ENCODE measurements at regions not wholly inside any gene's neighbourhood (a gene's known extent, or its start where the extent isn't known, plus 50 kb on each side); places are given as distances from the start of the nearest gene placed in this dataset.
"Not testable (repeated sequence)": the region's sequence is repeated elsewhere in the genome, so short reads cannot be mapped to it uniquely, and the experiment has no call there.

DNA sequence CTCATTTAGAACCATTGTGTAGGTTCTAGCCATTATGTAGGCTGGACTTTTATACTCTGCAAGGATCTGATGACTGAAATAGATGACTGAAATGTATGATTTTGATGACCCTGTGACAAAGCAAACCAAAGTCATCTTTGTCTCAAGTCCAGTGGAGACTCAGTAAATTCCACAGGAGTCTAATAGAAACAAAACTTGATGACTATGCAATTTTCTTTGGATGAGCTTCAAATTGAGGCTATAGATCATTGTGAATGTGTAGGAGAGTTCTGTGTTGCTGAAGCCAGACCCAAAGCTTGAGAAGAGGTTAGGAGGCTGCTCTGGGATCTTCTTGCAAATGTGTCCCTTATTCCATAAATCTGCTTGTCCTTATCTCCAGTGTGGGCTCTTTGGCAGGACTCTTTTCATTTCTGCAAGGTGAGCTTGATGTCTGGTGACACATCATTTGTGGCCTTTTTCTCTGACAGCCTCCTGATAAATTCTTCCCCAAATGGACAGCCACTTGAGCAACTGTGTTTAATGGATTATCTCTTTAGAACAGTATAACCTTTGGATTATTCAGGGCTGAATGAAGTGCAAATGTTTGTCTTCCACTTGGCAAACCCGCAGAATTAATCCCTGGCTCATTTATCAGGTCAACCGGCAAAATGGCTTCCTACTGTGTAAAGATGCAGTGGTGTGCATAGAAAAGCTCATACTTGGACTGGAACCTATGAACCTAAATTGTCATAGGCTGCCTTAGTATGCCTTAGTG, 235.1 kb upstream of the ANKH start:
- Histone ChIP-seq H3K27me3 (ENCODE audit: control insufficient read depth, insufficient read depth, low read length) (peaks cover 8% of the 10 kb centered on the region), H3K9ac (ENCODE audit: low read depth, low read length) (no peak overlapping the region), H3K4me2 (ENCODE audit: low read length) (no peak overlapping the region), H3K4me1 (ENCODE audit: control insufficient read depth, insufficient read depth, low read length) (no peaks in the 10 kb centered on the region), H3K4me3 (ENCODE audit: low read length) (no peak overlapping the region), H3K36me3 (ENCODE audit: insufficient read depth, low read length) (no peaks in the 10 kb centered on the region), H3K9me3 (replicated peaks; ENCODE audit: low read length) (no peaks in the 10 kb centered on the region)

DNA sequence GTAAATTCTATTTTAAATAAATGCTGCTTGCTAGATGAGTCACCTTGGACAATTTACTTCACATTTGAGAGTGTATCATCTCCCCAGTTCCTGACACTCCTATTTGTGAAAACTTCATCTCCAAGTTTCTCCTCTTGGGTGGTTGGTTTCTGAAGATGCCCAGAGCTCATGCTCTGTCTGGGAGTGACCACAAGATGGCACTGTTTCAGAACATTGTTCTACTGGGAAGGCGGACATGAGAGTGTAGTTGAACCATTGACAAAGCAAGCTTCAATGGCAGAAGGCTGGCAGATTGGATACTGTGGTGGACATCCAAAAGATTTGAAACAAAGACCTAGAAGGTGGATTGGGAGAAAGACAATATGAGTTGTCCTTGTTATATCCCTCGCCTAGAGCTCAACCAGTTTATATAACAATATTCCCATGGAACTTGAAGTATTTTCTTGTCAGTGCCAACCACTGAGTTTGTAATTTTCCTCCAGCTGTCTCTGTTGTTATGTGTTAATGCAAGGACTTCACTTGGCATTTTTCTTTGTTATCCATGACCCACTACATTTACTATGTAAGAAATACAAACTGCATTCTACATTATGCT, 234.3 kb upstream of the ANKH start:
- Histone ChIP-seq H3K36me3 (ENCODE audit: insufficient read depth, low read length) (no peaks in the 10 kb centered on the region), H3K4me3 (ENCODE audit: low read length) (no peak overlapping the region), H3K27me3 (ENCODE audit: control insufficient read depth, insufficient read depth, low read length) (peaks cover 4% of the 10 kb centered on the region), H3K9ac (ENCODE audit: low read depth, low read length) (no peak overlapping the region), H3K4me1 (ENCODE audit: control insufficient read depth, insufficient read depth, low read length) (no peaks in the 10 kb centered on the region), H3K4me2 (ENCODE audit: low read length) (no peak overlapping the region), H3K9me3 (replicated peaks; ENCODE audit: low read length) (no peaks in the 10 kb centered on the region)

DNA sequence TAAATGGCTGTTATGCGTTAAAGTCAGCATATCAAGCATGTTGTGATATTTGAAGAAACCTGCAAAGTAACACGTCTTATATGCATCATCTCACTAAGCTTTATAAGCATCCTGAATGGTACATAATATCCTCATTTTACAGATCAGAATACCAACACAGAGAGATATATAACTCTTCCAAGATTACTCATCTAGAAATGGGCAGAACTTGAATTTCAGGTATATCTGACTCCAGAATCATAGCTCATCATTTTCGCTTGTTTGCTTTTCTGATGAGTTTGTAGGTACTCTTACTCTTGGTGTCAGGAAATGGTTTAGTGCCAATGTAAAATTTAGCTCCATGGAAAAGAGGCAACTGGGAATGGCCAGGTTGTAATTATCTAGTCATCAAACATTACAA, 232.3 kb upstream of the ANKH start:
- H3K27me3 ChIP-seq (ENCODE audit: control insufficient read depth, insufficient read depth, low read length), result peaks cover 4% of the 10 kb centered on the region
- no peaks in the 10 kb centered on the region for H3K9me3 ChIP-seq (replicated peaks; ENCODE audit: low read length)
- no peak overlapping the region for H3K4me2 ChIP-seq (ENCODE audit: low read length)
- no peak overlapping the region for H3K9ac ChIP-seq (ENCODE audit: low read depth, low read length)
- no peaks in the 10 kb centered on the region for H3K36me3 ChIP-seq (ENCODE audit: insufficient read depth, low read length)
- H3K4me1 ChIP-seq (ENCODE audit: control insufficient read depth, insufficient read depth, low read length), result no peaks in the 10 kb centered on the region
- H3K4me3 ChIP-seq (ENCODE audit: low read length), result no peak overlapping the region

DNA sequence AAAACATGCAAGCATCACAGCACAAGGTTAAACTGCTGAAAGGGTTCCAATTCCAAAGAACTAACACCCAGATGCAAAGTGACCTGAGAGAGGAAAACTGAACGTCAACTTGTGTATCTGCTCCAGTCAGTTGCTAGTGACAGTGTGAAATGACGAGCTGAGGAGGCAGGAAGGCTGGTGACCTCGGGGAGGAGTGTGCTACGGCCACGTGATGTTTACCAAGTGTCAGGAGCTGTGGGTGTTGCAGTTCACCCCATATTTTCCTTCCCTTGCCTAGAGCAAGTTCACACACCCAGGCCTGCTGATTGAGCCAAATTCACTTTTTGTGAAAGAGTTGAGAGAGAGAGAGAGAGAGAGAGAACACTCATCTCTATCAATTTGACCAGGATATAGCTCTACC, 231.6 kb upstream of the ANKH start:
- Histone ChIP-seq H3K4me1 (ENCODE audit: control insufficient read depth, insufficient read depth, low read length) (no peaks in the 10 kb centered on the region), H3K4me2 (ENCODE audit: low read length) (no peak overlapping the region), H3K9ac (ENCODE audit: low read depth, low read length) (no peak overlapping the region), H3K27me3 (ENCODE audit: control insufficient read depth, insufficient read depth, low read length) (peaks cover 4% of the 10 kb centered on the region), H3K36me3 (ENCODE audit: insufficient read depth, low read length) (no peaks in the 10 kb centered on the region), H3K4me3 (ENCODE audit: low read length) (no peak overlapping the region), H3K9me3 (replicated peaks; ENCODE audit: low read length) (no peaks in the 10 kb centered on the region)

DNA sequence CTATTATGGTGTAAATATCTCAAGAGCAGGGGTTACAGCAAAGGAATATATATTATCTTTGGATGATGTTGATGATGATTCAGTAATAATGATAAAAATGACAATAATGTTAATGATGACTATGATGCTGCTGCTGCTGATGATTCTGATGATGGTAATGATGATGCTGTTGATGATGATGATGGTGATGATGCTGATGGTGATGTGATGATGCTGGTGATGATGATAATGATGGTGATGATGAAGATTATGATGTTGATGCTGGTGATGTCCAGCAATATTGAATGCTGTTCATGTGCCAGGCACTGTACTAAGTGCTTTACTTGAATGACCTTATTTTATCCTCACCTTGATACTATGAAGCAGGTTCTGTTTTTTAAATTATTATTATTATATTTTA, 226.0 kb upstream of the ANKH start:
- no peaks in the 10 kb centered on the region for H3K27me3 ChIP-seq (ENCODE audit: control insufficient read depth, insufficient read depth, low read length)
- H3K36me3 ChIP-seq (ENCODE audit: insufficient read depth, low read length), result no peaks in the 10 kb centered on the region
- H3K4me3 ChIP-seq (ENCODE audit: low read length), result no peak overlapping the region
- no peaks in the 10 kb centered on the region for H3K9me3 ChIP-seq (replicated peaks; ENCODE audit: low read length)
- H3K9ac ChIP-seq (ENCODE audit: low read depth, low read length), result no peak overlapping the region
- H3K4me1 ChIP-seq (ENCODE audit: control insufficient read depth, insufficient read depth, low read length), result no peaks in the 10 kb centered on the region
- no peak overlapping the region for H3K4me2 ChIP-seq (ENCODE audit: low read length)

DNA sequence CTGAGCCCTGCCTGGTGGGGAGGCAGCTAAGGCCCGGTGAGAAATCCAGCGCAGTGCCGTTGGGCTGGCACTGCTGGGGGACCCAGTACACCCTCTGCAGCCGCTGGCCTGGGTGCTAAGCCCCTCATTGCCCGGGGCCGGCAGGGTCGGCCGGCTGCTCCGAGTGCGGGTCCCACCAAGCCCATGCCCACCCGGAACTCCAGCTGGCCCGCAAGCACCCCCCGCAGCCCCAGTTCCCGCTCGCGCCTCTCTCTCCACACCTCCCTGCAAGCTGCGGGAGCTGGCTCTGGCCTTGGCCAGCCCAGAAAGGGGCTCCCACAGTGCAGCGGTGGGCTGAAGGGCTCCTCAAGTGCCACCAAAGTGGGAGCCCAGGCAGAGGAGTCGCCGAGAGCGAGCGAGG, 225.1 kb upstream of the ANKH start:
- not testable (repeated sequence) for H3K36me3 ChIP-seq (ENCODE audit: insufficient read depth, low read length); H3K4me1 ChIP-seq (ENCODE audit: control insufficient read depth, insufficient read depth, low read length); H3K9ac ChIP-seq (ENCODE audit: low read depth, low read length); H3K9me3 ChIP-seq (replicated peaks; ENCODE audit: low read length); H3K27me3 ChIP-seq (ENCODE audit: control insufficient read depth, insufficient read depth, low read length); H3K4me3 ChIP-seq (ENCODE audit: low read length); H3K4me2 ChIP-seq (ENCODE audit: low read length)

DNA sequence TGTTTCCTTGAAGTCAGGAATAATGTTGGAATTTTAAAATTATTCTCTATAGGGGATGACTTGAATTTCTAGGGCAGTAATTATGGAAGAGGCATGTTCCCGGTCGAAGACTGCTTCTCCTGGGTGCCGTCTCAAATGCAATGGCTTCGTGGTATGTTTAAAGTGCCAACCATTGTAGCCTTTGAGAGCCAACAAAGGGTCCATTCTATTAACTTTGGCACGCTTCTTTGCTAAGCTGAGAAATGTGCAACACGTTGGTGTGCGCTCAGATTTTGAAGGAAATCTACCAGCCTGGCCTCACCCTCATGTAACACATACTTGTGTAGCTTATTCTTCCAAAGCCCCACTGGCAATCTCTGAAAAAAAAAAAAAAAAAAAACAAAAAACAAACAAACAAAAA, 221.2 kb upstream of the ANKH start:
- no peak overlapping the region for H3K4me2 ChIP-seq (ENCODE audit: low read length)

DNA sequence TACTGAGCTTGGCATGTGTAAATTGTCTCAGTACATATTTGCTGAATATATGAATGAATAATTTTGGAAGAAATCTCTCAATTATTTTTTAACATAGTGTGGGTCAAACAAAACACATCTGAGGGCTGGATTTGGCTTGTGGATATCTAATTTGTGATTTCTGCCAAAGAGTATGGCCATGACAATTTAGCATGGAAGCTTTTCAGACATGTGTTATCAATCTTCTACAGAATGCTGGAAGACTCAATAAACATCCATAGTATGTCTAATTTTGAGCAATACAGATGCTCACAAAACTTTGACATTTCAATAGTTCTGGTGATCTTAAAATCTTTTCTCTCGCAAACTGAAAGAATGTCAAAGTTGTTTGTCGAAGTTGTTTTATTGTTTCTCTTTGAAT, 214.1 kb upstream of the ANKH start:
- no peaks in the 10 kb centered on the region for H3K36me3 ChIP-seq (ENCODE audit: insufficient read depth, low read length)
- no peaks in the 10 kb centered on the region for H3K9me3 ChIP-seq (replicated peaks; ENCODE audit: low read length)
- no peaks in the 10 kb centered on the region for H3K4me1 ChIP-seq (ENCODE audit: control insufficient read depth, insufficient read depth, low read length)
- H3K4me3 ChIP-seq (ENCODE audit: low read length), result no peak overlapping the region
- H3K9ac ChIP-seq (ENCODE audit: low read depth, low read length), result no peak overlapping the region
- no peak overlapping the region for H3K4me2 ChIP-seq (ENCODE audit: low read length)
- peaks cover 25% of the 10 kb centered on the region for H3K27me3 ChIP-seq (ENCODE audit: control insufficient read depth, insufficient read depth, low read length)

More for the DNA sequence above, 221.2 kb upstream of the ANKH start:
- no peak overlapping the region for H3K4me3 ChIP-seq (ENCODE audit: low read length)
- H3K9me3 ChIP-seq (replicated peaks; ENCODE audit: low read length), result no peaks in the 10 kb centered on the region
- H3K36me3 ChIP-seq (ENCODE audit: insufficient read depth, low read length), result no peaks in the 10 kb centered on the region
- H3K9ac ChIP-seq (ENCODE audit: low read depth, low read length), result no peak overlapping the region
- H3K27me3 ChIP-seq (ENCODE audit: control insufficient read depth, insufficient read depth, low read length), result peaks cover 11% of the 10 kb centered on the region
- no peaks in the 10 kb centered on the region for H3K4me1 ChIP-seq (ENCODE audit: control insufficient read depth, insufficient read depth, low read length)

DNA sequence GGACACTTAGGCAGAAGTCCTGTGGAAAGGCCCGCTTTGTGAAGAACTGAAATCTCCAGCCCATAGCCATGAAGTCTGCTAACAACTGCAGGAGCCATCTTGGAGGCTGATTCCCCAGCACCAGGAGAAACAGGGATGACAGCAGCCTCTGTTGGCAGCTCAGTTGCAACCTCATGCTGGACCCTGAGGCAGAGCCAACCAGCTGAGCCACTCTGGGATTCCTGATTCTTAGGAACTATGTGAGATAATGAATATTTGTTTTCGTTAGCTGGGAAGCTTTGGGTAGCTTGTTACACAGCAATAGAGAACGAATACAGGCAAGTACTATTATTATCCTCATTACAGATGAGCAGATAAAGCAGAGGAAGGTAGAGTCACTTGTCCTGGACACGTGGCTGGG, 210.5 kb upstream of the ANKH start:
- no peak overlapping the region for H3K9ac ChIP-seq (ENCODE audit: low read depth, low read length)
- H3K4me2 ChIP-seq (ENCODE audit: low read length), result no peak overlapping the region
- no peaks in the 10 kb centered on the region for H3K9me3 ChIP-seq (replicated peaks; ENCODE audit: low read length)
- no peak overlapping the region for H3K4me3 ChIP-seq (ENCODE audit: low read length)
- H3K4me1 ChIP-seq (ENCODE audit: control insufficient read depth, insufficient read depth, low read length), result no peaks in the 10 kb centered on the region
- H3K36me3 ChIP-seq (ENCODE audit: insufficient read depth, low read length), result no peaks in the 10 kb centered on the region
- H3K27me3 ChIP-seq (ENCODE audit: control insufficient read depth, insufficient read depth, low read length), result peaks cover 31% of the 10 kb centered on the region

DNA sequence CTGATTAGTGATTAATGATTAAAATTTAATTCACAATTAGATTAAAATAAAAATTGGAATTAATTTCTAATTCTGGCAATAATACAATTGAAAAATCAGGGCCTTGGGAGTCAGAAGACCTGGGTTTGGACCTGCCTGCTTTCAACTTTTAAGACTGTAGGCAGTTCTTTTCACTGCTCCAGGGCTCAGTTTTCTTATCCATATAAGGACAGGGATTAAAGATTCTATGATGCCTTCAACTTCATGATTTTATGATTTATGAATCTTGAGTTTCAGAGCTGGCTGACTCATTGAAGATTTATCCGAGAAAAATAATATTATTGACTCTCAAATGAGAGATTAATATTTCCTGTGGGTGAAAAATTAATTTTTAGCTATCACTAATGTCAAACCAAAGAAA, 208.6 kb upstream of the ANKH start:
- H3K36me3 ChIP-seq (ENCODE audit: insufficient read depth, low read length), result no peaks in the 10 kb centered on the region
- H3K27me3 ChIP-seq (ENCODE audit: control insufficient read depth, insufficient read depth, low read length), result peaks cover 20% of the 10 kb centered on the region
- H3K9ac ChIP-seq (ENCODE audit: low read depth, low read length), result no peak overlapping the region
- H3K4me1 ChIP-seq (ENCODE audit: control insufficient read depth, insufficient read depth, low read length), result no peaks in the 10 kb centered on the region
- H3K4me2 ChIP-seq (ENCODE audit: low read length), result no peak overlapping the region
- H3K9me3 ChIP-seq (replicated peaks; ENCODE audit: low read length), result no peaks in the 10 kb centered on the region
- no peak overlapping the region for H3K4me3 ChIP-seq (ENCODE audit: low read length)

DNA sequence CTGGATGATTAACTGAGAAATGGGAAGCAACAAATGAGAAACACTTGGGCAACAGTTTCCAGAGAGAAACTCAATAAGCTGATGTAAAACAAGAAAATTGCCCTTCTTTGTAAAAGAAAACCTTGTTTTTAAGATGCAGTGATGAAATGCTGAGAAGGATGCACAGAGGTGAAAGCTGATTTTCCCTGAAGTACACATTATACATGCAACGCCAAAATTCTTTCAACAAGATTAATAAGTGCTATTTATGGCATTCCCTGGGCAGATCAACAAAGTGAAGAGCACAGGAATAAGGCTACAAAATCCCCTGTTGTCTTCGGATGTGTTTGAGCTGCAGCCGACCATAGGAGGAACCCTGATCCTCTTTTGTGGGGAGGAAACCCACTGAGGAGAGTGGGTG, 208.0 kb upstream of the ANKH start:
- H3K9me3 ChIP-seq (replicated peaks; ENCODE audit: low read length), result no peaks in the 10 kb centered on the region
- H3K27me3 ChIP-seq (ENCODE audit: control insufficient read depth, insufficient read depth, low read length), result peaks cover 20% of the 10 kb centered on the region
- H3K4me1 ChIP-seq (ENCODE audit: control insufficient read depth, insufficient read depth, low read length), result no peaks in the 10 kb centered on the region
- no peaks in the 10 kb centered on the region for H3K36me3 ChIP-seq (ENCODE audit: insufficient read depth, low read length)
- no peak overlapping the region for H3K4me2 ChIP-seq (ENCODE audit: low read length)
- H3K9ac ChIP-seq (ENCODE audit: low read depth, low read length), result no peak overlapping the region
- H3K4me3 ChIP-seq (ENCODE audit: low read length), result no peak overlapping the region

DNA sequence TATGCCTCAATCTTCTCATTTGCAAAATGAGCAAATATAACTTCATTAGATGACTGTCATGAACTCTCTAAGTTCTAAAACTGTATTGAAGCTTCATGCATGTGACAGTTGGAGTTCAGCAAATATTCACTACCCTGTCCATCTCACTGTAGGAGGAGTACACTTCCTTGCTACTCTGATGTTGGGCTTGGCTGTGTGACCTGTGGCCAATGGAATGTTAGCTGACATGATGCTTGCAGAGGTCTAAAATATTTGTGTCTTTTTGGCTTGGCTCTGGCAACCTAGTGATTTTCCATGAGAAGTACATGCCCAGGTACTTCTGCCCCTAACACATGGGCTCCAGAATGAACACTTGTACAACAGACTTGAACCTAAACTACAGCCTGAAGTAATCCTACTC, 203.1 kb upstream of the ANKH start:
- Histone ChIP-seq H3K27me3 (ENCODE audit: control insufficient read depth, insufficient read depth, low read length) (peaks cover 22% of the 10 kb centered on the region), H3K36me3 (ENCODE audit: insufficient read depth, low read length) (no peaks in the 10 kb centered on the region), H3K9ac (ENCODE audit: low read depth, low read length) (no peak overlapping the region), H3K9me3 (replicated peaks; ENCODE audit: low read length) (no peaks in the 10 kb centered on the region), H3K4me1 (ENCODE audit: control insufficient read depth, insufficient read depth, low read length) (no peaks in the 10 kb centered on the region), H3K4me3 (ENCODE audit: low read length) (no peak overlapping the region), H3K4me2 (ENCODE audit: low read length) (no peak overlapping the region)

Data from skeletal muscle satellite cell (primary cell).